Body of pancreas (tissue), 4 donors: ENCODE measurements at regions not wholly inside any gene's neighbourhood (a gene's known extent, or its start where the extent isn't known, plus 50 kb on each side); places are given as distances from the start of the nearest gene placed in this dataset.

ENCODE experiments used
- POLR2A ChIP-seq, 3 donors: fragments of 450-650 bp; IDR thresholded peaks; one replicate each; pipeline ENCODE4 v1.6.1; 2016; ENCODE audit warnings: antibody characterized with exemption in 3 of 3, mild to moderate bottlenecking in 2 of 3
- TF ChIP-seq, protein P1 (sequence below), 7 experiments: fragments of 450-650 bp in 4 of 7; fragments of 200-600 bp in 3 of 7; sonication (generic) in 3 of 7; IDR thresholded peaks; one replicate each; pipeline ENCODE4 v1.5.1; 2016 to 2019; ENCODE audit warnings: antibody characterized with exemption in 7 of 7

- TF ChIP-seq, protein P1, sequence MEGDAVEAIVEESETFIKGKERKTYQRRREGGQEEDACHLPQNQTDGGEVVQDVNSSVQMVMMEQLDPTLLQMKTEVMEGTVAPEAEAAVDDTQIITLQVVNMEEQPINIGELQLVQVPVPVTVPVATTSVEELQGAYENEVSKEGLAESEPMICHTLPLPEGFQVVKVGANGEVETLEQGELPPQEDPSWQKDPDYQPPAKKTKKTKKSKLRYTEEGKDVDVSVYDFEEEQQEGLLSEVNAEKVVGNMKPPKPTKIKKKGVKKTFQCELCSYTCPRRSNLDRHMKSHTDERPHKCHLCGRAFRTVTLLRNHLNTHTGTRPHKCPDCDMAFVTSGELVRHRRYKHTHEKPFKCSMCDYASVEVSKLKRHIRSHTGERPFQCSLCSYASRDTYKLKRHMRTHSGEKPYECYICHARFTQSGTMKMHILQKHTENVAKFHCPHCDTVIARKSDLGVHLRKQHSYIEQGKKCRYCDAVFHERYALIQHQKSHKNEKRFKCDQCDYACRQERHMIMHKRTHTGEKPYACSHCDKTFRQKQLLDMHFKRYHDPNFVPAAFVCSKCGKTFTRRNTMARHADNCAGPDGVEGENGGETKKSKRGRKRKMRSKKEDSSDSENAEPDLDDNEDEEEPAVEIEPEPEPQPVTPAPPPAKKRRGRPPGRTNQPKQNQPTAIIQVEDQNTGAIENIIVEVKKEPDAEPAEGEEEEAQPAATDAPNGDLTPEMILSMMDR (IDR thresholded peaks at IDR 0.05): no peak
- TF ChIP-seq POLR2A (IDR thresholded peaks at IDR 0.05): no peak
Observed at GRCh38 chr7:136664537-136664936, 203.9 kb upstream of the CHRM2 start.
